Stimulated activated CD4-positive, alpha-beta T cell treated with anti-CD3 and anti-CD28 coated beads, Interleukin-4, amount 100 ng/mL, for 4 hours (primary cell): ENCODE measurements at regions not wholly inside any gene's neighbourhood (a gene's known extent, or its start where the extent isn't known, plus 50 kb on each side); places are given as distances from the start of the nearest gene placed in this dataset.

Source experiments
- DNase-seq, 2 experiments: peaks; one replicate each; pipeline ENCODE4 v3.0.0-alpha.2; 2020

DNA sequence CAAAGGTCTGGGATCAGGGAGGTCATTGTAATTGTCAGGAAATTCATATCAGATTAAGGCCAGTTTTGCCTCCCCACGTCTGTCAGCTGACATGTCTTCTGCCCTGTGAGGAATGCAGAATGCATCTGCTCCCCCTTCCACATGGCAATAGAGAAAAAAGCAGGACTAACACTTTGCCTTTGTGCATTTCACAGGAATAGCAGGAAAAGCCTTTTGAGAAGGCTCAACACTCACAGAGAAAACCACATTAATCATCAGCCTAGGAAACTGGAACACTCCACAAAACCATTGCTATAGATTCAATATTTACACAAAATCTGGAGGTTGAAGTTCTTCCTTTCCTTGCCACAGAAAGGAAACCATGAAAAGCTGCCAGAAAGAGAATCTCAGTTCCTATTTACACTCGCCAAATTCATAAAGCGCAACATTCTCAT lies 165.2 kb upstream of the HES1 start:
- DNase-seq, result no peak

DNA sequence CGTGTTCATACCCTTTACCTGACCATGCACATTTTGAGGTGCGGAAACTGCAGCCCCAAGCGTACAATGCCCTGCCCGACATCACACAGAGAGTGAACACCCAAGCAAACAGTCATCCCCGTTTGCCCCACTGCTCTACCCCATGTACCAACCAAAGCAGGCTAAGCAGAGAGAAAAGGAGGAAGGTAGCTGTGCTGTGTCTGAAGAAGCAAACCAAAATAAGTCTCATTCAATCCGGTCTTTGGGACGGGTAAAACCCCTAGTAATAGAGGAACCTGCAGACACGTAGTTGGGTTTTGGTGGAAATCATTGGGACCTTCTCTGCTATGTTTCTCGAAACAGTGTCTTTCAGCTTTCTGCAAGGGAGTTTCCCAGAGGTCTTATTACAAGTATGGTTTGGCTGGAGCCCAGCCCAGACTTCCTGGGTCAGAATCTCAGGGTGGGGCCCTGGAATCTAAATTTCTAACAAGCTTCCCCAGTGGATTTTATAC lies 164.6 kb upstream of the HES1 start:
- DNase-seq, result no peak

DNA sequence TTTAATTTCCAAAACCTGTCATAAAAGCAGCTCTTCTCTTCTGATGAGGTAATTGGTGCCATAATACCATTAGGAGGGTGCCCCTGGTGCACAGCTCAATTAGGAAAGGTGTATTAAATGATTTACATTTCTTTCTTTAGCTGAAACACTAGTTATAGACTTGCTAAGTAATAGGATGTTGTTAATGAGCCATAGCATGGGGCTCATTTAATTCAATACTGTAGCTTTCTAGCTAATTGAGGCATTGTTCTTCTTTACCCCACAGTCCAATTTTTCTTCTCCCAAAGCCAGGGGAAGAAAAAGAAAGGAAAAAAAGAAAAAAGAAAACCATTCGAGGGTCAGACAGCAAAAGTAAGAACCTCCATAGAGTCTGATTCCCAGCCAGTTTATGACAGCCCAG lies 164.0 kb upstream of the HES1 start:
- no peak for DNase-seq

DNA sequence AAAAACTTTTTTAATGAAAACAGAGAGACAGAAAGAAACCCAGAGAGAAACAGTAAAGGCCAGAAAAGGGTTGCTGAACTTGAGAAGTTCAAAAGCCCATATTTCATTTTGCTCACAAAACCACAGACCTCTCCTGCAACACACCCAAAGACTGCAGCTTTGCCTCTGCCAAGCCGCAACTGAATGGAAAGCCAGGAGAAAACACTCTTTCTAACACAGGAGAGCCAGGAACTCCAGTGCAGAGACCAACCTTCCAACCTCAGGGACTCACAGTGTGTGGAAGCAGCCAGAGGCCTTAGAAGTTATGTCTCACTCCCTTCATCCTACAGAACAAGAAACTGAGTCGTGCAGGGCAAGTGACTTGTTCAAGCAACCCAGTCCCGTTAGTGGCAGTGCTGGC lies 163.1 kb upstream of the HES1 start:
- no peak for DNase-seq

DNA sequence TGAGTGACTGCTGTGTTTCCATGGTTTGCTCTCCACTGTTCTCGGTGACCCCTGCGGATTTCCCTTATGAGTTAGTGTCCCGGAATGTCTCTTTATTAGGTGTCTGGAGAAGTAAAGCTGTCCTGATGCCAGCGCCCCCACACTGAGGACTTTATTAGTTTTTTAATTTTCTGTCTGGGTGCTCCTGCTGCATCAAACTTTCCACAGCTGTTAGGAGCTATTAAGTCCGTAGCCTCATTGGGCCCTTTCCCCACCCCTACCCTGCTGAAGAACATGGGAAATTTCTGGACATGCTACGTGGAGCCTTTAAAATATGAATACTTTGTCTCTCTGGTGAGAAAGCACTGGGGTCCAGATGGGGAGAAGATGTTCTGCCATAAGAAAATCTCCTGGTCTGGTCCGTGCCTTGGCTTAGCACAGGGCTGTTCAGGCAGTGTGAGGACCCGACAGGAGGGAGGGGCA lies 161.7 kb upstream of the HES1 start:
- DNase-seq, result no peak

DNA sequence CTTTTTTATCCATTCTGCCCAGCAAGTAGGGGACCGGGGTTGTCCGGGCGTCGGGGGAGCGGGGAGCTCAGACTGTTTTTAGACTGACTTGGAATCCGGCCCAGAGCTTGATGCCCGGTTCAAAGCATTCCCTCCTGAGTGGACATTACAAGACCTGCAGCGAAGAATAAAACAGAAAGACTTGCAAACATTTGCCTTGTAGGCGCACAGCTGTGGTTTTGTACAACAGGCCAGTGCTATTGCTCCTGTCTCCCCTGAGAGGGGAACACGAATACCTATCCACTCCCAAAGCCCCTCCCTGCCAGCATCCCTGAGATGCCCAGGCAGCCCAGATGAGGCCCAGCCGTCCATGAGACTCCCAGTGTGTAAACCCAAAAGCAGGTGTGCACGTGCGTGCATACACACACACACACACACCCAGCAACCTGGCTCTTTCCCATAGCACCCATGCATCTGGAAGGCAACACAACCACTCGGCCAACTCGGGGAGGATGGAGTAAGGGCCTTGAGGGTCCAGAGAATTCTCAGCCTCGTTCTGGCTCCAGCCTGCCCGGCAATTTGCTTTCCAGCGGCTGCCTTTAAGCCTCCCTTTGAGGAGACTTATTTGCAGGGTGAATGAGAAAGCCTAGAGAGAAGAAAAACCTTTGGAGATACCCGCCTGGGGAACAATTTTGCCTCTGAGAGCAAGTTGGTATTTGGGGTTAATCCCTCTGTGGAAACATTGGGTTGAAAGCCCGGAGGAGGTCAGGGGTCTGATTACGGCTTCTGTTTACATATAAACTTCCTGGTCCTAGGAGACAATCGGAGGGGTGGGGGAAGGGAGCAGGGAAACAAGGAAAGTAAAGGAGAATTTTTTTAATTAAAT lies 161.0 kb upstream of the HES1 start:
- DNase-seq, result no peak

DNA sequence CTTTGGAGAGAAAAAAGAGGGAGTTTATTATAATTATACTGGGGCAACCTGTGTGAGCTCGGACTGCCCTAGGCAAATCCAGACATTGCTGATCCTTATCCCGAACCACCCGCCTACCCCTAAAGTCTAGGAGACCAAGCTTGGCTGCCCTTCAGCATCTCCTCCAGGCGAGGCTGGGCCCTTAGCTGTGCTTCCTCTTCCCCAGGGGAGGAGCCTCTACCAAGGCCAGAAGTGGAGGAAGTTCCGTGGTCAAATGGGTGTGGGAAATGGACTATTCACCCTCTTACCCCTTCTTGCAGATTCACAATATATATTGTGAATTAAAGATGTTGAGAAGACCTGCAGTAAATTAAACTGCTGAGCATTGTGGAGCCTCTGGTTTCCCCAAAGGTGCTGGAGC lies 158.3 kb upstream of the HES1 start:
- no peak for DNase-seq

DNA sequence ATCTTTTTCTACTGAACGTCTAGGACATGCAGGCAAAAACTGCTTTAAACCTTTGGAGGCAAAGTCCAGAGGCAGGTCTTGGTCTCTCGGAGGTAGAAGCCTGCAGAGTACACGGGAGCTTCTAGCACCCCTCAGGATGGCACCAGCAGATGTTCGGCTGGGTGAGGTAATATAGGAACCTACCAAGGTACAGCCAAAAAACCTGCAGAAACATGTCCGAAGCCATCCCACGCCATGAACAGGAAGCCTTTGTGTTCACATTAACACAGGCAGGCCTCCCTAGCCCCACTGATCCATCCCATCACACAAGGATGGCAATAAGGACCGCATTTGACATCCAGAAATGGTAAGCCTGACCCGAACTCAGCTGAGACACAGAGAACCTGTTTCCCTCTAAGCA lies 157.9 kb upstream of the HES1 start:
- DNase-seq, result no peak

DNA sequence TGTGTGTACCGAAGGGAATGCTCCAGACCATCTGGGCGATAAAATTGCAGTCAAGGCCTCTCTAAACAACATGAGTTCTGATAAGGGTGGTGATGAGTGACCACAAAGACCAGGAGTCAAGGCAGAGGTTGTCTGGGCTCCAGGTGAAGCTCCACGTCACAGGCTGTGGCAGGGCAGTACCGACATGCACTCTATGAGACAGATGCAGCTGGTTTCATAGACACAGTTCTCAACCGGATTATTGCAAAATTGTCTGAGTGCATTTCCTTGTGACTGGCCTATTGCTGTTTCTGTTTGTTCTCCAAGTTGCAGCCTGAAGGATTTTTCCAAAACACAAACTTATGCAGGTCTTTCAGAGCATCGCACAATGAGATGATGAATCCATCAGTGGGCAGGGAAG lies 157.5 kb upstream of the HES1 start:
- no peak for DNase-seq

DNA sequence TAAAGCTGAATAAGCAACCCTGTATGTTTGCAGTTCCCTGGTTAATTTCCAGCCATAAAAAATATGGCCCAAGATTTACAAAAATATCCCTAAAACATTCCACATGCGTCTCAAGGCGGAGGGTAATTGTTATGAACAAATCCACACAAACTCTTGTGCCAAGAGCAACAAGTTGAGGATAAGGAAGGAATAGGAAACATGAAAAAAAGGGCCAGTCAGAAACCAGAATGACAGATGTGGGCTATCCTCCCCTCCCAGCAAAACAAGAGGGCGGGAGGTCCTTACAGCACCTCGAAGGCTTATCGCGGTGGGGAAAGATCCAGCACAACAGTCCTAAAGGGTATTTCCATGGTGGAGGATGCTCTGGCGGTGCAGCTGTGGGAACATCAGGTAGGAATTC lies 155.6 kb upstream of the HES1 start:
- no peak for DNase-seq

DNA sequence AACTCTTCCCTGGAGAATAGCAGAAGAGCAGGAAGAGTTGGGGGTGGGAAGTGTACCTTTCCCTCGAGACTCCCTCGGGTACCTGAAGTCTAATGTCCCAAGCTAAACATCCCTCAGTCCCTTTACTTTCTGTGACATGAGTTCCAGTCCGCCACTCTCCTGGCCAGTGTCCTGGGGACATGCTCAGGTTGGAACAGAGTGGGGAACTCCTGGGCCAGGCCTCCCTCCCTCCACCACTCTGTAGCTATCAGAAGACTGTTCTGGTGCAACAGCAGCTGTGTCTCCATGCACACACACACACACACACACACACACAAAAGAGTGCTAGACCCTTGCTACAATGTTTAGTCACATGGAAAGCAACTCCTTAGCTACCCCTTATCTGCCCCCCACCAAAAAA lies 155.0 kb upstream of the HES1 start:
- no peak for DNase-seq

DNA sequence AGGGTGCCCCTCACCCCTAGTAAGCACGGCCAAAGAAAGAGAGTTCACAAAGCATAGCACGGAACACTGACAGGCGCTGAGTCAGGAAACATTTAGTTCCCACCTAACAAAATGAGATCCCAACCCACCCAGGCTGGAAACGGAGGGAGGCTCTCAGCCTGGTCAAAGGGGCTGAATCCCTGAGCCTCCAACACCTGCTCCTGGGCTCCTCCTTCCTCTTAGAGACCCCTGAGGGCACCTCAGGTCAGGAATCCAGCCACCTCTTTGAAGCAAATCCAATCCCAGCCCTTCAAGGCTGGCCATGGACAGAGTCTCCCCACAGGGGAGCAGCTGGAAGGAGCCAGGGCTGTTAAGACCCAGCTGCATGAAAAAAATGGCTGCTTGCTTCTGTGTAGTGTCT lies 154.4 kb upstream of the HES1 start:
- DNase-seq, result no peak

DNA sequence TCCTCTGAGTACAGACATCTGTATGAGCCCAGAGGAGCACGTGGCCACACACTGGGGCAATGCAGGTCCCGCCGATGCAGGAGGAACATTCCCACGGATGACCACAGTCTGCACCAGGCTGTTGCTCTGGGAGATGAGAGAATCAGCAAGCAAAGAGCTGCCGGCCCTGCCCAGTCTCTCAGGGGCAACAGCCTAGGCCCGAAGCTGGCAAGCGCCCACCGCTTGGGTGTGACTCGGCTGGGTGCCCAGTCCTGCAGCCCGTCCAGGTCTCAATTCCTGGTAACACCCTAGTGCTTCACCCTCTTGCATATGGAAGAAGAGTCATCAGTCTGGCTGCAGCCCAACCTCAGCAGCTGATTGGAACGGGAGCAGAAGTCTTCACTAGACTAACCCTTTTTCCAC lies 153.7 kb upstream of the HES1 start:
- no peak for DNase-seq

DNA sequence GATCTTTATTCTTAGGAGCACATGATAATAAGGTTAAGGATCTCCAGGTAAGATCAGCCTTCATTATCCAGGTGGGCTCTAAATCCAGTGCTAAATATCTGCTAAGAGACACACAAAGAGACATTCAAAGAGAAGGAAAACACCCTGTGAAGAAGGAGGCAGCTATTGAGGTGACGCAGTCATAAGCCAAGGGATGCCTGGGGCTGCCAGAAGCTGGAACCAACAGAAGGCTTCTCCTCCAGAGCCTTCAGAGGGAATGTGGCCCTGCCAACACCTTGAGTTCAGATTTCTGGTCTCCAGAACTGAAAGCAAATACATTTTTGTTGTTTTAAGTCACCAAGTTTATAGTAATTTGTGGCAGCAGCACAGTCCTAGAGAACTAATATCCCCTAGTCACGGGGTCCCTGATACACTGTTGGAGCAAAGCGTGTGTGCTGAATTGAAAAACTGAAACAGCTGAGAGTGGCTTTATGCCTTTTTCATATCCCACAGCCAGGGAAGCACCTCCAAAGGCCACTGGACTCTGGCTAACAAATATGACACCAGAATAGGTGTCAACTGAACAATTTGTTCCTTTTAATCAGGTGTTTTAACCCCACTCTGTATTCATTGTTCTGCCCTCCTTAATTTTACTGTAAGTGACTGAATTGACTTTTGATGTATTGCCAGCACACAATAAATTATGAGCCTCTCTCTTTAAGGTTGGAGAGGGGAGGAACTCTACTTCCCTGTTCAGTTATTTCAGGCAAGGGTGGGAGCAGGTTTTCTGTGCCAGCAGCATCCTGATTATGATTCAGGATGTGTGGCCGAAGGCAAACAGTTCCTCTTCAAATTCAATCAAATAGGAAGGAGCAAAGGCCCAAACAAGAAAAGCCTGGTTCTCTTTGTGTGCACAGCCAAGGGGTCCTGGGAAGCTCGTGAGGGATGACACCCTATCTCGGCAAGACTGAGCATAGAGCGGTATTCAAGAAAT lies 151.8 kb upstream of the HES1 start:
- no peak for DNase-seq

DNA sequence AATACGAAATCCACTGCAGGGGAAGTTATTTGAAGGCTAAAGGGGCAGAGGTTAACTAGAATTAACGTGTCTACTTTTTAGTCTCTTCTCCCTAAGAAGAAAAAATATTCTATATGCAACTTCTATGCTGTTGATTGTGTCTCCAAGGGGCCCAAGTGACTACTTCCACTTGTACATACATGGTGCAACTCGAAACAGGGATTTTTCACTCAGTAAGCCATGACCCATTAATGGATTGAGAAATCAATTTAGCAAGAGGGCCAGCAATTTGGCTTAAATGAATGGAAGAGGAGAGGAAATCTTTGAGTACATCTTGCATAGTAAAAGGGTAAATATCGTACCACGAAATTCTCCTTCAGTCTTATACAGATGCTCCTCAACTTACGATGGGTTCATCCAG lies 151.1 kb upstream of the HES1 start:
- DNase-seq, result no peak

DNA sequence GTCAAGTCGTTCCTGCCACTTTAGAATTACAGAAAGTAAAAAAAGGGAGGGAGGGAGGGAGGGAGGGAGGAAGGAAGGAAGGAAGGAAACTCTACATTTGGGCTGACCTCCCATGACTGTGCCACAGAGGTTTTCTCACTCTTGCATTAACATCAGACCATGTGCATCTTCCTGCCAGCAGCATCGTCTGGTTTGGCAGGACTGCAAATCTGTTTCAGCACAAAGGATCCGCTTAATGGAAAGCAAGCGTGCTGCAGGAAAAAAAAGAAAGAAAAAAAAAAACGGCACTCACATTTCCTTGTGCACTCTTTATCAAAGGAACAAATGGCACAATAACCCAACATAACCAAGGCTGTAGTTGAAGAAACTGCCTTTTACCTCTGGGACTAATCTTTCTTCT lies 148.8 kb upstream of the HES1 start:
- DNase-seq, result no peak

DNA sequence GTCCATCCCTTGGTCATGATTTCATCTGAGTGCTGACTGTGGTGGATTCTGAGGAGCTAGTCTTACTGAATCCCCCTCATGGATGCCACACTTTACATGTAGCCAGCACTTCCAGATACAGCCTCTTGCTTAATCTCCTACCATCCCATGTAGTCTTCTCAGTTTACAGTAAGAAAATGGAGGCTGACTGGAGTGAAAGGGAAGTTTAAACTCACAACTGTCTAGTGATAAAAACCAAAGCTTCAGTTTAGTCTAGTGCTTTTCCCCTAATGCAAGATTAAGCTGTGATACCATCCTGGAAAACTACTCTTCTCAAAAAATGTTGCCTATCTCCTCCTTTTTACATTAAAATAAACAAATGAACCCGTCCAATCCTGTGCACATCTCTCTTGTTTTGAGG lies 146.8 kb upstream of the HES1 start:
- no peak for DNase-seq

DNA sequence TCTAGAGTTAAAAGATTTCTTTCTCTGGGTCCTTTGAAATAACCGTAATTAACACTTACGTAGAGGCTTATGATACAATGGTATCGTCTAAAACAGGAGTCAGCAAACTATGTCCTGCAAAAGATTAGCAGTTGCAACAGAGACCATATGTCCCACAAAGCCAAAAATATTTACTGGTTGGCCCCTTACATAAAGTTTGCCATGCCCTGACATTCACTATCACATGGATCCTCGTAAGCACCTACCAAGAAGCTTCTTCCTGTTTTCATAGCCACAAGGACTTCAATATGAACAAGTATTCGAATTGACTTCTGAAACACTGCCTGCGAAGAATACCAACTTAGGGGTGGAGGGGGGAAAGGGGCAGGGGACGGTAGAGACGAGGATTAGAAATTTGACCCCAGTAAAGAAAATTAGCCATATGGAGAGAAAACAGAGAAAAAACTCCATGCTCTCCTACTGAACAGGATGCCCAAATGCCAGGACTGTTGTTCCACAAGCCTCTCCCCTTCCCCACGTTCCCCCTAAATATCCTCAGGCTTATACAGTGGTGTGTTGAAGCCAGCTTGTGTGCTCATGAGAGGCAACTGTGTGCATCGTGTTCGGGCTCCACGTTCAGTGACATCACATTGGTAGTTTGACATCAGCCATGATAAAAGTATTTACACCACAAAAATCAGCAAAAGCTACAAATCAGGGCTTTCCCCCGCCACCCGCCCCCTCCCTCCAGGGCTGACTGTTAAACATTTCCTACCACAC lies 144.1 kb upstream of the HES1 start:
- no peak for DNase-seq

DNA sequence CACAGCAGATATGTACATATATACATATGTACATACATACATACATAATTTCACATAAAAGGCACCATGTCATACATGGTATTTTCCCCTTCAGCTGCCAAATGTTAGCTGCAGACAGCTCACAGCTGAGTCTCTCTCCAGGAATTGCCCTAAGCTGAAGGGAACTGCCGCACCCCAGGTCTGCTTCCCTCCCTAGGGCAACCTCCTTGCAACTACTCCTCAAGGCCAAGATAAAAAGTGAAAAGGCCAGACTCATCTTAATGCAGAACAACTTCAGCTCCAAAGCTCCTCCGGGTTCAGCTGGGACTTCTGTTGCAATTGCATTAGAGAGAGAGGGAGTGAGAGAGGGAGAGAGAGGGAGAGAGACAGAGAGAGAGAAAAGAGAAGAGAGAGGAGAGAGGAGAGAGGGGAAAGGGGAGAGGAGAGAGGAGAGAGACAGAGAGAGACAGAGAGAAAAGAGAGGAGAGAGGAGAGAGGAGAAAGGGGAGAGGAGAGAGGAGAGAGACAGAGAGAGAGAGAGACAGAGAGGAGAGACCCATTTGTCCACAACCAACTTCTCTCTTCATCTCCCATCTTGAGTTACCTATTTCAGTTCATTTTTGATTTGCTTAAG lies 143.4 kb upstream of the HES1 start:
- no peak for DNase-seq

DNA sequence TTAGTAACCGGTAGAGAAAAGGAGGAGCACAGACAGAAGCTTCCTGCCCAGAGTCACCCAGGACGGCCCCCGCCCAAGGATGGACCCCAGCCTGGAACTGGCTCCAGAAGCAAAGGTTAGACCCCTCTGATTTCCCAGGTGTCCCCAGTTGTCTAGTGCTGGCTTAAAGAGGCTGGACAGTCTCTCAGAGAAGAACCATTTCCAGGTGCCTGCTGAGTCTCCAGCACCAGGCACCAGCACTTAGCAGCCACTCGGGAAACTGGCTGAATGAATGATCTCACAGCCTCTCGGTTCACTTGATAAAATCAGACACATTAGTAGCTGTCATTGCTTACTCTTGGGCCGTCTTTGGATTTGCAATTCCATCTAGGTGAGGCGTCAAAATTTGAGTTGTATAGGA lies 139.7 kb upstream of the HES1 start:
- no peak for DNase-seq

DNA sequence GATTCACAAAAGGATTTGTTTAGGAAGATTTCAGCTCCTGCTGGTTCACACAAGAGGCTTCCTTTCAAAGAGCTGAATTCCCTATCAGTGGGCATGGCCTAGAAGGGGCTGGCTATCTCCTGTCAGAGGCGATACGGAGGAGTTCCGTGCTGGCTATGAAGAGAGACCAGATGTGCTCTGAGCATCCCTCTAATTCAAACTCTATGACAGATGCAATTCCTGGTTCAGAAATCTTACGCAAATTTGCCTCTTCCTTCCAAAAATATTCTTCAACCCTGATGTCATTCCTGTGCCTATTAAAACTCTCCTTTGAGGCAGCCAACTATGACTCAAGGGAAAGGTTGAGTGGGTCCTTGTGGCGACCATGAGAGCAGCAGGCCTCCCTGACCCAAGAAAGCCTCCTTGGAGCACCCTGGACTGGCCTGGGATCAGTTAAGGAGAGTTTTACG lies 139.3 kb upstream of the HES1 start:
- DNase-seq, result no peak
